Panc1 (cell line): ENCODE measurements at regions not wholly inside any gene's neighbourhood (a gene's known extent, or its start where the extent isn't known, plus 50 kb on each side); places are given as distances from the start of the nearest gene placed in this dataset.

Experiments
- POLR2AphosphoS5 ChIP-seq: IDR thresholded peaks from 2 replicates; pipeline ENCODE4 v1.6.1; 2012; ENCODE audit warnings: mild to moderate bottlenecking, low read depth, low read length, moderate library complexity
- TF ChIP-seq, protein P1 (sequence below): fragments of 450-650 bp; IDR thresholded peaks from 2 replicates; pipeline ENCODE4 v1.5.1; 2017; ENCODE audit warnings: mild to moderate bottlenecking

DNA sequence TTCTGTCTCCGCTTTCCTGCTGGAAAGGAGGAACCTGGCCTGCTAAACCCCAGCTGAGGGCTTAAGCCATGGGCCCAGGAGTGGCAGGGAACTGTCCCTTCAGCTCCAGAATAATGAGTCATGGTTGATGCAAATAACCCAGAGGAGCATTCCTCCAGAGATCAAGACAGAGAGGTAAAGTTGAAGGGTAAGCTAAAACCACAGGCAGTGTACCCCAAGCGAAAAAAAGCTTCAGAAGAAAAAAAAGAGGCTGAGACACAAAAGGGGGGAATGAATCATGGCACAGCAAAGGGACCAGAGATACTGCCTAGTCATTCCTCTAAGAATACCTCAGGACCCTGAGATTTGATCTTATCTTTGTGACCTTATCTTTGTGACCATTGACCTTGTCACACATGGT, 199.5 kb upstream of the TAS2R1 start:
- TF ChIP-seq, protein P1, sequence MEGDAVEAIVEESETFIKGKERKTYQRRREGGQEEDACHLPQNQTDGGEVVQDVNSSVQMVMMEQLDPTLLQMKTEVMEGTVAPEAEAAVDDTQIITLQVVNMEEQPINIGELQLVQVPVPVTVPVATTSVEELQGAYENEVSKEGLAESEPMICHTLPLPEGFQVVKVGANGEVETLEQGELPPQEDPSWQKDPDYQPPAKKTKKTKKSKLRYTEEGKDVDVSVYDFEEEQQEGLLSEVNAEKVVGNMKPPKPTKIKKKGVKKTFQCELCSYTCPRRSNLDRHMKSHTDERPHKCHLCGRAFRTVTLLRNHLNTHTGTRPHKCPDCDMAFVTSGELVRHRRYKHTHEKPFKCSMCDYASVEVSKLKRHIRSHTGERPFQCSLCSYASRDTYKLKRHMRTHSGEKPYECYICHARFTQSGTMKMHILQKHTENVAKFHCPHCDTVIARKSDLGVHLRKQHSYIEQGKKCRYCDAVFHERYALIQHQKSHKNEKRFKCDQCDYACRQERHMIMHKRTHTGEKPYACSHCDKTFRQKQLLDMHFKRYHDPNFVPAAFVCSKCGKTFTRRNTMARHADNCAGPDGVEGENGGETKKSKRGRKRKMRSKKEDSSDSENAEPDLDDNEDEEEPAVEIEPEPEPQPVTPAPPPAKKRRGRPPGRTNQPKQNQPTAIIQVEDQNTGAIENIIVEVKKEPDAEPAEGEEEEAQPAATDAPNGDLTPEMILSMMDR = no peak
- TF ChIP-seq POLR2AphosphoS5 = no peak
